HL-60 (cell line): ENCODE measurements at regions not wholly inside any gene's neighbourhood (a gene's known extent, or its start where the extent isn't known, plus 50 kb on each side); places are given as distances from the start of the nearest gene placed in this dataset.

Experiments
- TF ChIP-seq, protein P1 (sequence below): IDR thresholded peaks from 2 replicates; pipeline ENCODE4 v1.6.1; 2012; ENCODE audit warnings: low read depth; ENCODE audit not compliant: insufficient replicate concordance
- TF ChIP-seq, protein P2 (sequence below): IDR thresholded peaks from one replicate; pipeline ENCODE4 v1.5.1; 2011; ENCODE audit warnings: low read length, control low read depth, inconsistent platforms; ENCODE audit not compliant: insufficient read depth

DNA sequence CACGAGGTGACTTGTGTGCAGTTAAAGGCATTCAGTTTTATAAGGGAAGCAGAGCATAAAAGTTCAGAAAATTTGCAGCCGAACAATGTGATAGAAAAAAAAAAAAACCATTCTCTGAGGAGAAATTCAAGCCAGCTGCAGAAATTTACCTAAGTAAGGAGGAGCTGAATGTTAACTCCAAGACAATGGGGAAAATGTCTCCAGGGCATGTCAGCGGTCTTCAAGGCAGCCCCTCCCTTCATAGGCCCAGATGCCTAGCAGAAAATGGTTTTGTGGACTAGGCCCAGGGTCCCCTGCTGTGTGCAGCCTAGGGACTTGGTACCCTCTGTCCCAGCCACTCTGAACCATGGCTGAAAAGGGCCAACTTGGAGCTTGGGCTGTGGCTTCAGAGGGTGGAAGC lies 1764.0 kb downstream of the C4orf33 start:
- TF ChIP-seq, protein P1, sequence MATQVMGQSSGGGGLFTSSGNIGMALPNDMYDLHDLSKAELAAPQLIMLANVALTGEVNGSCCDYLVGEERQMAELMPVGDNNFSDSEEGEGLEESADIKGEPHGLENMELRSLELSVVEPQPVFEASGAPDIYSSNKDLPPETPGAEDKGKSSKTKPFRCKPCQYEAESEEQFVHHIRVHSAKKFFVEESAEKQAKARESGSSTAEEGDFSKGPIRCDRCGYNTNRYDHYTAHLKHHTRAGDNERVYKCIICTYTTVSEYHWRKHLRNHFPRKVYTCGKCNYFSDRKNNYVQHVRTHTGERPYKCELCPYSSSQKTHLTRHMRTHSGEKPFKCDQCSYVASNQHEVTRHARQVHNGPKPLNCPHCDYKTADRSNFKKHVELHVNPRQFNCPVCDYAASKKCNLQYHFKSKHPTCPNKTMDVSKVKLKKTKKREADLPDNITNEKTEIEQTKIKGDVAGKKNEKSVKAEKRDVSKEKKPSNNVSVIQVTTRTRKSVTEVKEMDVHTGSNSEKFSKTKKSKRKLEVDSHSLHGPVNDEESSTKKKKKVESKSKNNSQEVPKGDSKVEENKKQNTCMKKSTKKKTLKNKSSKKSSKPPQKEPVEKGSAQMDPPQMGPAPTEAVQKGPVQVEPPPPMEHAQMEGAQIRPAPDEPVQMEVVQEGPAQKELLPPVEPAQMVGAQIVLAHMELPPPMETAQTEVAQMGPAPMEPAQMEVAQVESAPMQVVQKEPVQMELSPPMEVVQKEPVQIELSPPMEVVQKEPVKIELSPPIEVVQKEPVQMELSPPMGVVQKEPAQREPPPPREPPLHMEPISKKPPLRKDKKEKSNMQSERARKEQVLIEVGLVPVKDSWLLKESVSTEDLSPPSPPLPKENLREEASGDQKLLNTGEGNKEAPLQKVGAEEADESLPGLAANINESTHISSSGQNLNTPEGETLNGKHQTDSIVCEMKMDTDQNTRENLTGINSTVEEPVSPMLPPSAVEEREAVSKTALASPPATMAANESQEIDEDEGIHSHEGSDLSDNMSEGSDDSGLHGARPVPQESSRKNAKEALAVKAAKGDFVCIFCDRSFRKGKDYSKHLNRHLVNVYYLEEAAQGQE: no peak
- TF ChIP-seq, protein P2, sequence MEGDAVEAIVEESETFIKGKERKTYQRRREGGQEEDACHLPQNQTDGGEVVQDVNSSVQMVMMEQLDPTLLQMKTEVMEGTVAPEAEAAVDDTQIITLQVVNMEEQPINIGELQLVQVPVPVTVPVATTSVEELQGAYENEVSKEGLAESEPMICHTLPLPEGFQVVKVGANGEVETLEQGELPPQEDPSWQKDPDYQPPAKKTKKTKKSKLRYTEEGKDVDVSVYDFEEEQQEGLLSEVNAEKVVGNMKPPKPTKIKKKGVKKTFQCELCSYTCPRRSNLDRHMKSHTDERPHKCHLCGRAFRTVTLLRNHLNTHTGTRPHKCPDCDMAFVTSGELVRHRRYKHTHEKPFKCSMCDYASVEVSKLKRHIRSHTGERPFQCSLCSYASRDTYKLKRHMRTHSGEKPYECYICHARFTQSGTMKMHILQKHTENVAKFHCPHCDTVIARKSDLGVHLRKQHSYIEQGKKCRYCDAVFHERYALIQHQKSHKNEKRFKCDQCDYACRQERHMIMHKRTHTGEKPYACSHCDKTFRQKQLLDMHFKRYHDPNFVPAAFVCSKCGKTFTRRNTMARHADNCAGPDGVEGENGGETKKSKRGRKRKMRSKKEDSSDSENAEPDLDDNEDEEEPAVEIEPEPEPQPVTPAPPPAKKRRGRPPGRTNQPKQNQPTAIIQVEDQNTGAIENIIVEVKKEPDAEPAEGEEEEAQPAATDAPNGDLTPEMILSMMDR: no peak
